K562 (cell line): ENCODE measurements at regions not wholly inside any gene's neighbourhood (a gene's known extent, or its start where the extent isn't known, plus 50 kb on each side); places are given as distances from the start of the nearest gene placed in this dataset.
"Not testable (repeated sequence)": the region's sequence is repeated elsewhere in the genome, so short reads cannot be mapped to it uniquely, and the experiment has no call there.

Experiments
- HDGF ChIP-seq: fragments of 450-650 bp; IDR thresholded peaks from 2 replicates; pipeline ENCODE4 v1.6.1; 2016
- HNRNPH1 ChIP-seq: fragments of 200-400 bp; formaldehyde crosslinking; optimal IDR thresholded peaks from 2 replicates; pipeline ENCODE3; 2017; ENCODE audit warnings: low read depth, mild to moderate bottlenecking, low read length, moderate library complexity
- RCOR1 ChIP-seq, 2 experiments: IDR thresholded peaks; 2 replicates each; pipeline ENCODE4 v1.6.1; 2012; ENCODE audit warnings: low read depth in 2 of 2, low read length in 2 of 2, borderline replicate concordance in 1 of 2, improper control_type of control experiment in 1 of 2
- SRF ChIP-seq, 2 experiments: fragments of 250-450, 450-650 bp in 1 of 2; sonication (Bioruptor Pico) in 1 of 2; sonication (generic) in 1 of 2; formaldehyde crosslinking; IDR thresholded peaks; 2 replicates each; pipeline versions ENCODE4 v1.5.0 to v1.5.1; 2020 to 2022; ENCODE audit warnings: mild to moderate bottlenecking in 1 of 2, missing genetic modification reagents in 1 of 2
- TCF7L2 ChIP-seq: fragments of 150-350 bp; IDR thresholded peaks from 2 replicates; pipeline ENCODE4 v1.6.1; 2016; ENCODE audit warnings: low read depth, mild to moderate bottlenecking, low read length, moderate library complexity
- ZNF24 ChIP-seq: fragments of 450-650 bp; IDR thresholded peaks from 2 replicates; pipeline ENCODE4 v1.6.1; 2016
- TF ChIP-seq, protein P1 (sequence below), 3 experiments: IDR thresholded peaks in 2 of 3; conservative IDR thresholded peaks in 1 of 3; 2 replicates each; pipeline ENCODE4 v1.5.1; 2011 to 2012; ENCODE audit warnings: low read length in 3 of 3, mild to moderate bottlenecking in 3 of 3, control low read depth in 2 of 3, improper control_type of control experiment in 1 of 3, inconsistent platforms in 1 of 3, low read depth in 1 of 3, mixed read lengths in 1 of 3, moderate library complexity in 1 of 3; ENCODE audit not compliant: insufficient read depth in 2 of 3
- TF ChIP-seq, protein P2 (sequence below): sonication (generic); formaldehyde crosslinking; IDR thresholded peaks from 2 replicates; pipeline ENCODE4 v1.8.0; 2022; ENCODE audit warnings: missing genetic modification reagents, mild to moderate bottlenecking, borderline replicate concordance
- TF ChIP-seq, protein P3 (sequence below): fragments of 450-650 bp; IDR thresholded peaks from 2 replicates; pipeline ENCODE4 v1.7.1; 2018; ENCODE audit warnings: mild to moderate bottlenecking, low read depth; ENCODE audit not compliant: partially characterized antibody

- not testable (repeated sequence) for TF ChIP-seq TCF7L2; RCOR1 (IDR thresholded peaks at IDR 0.05; ENCODE audit: borderline replicate concordance in 1 of 2, low read depth in 2 of 2, low read length in 2 of 2); ZNF24; HDGF; SRF (CRISPR knock-in tag; IDR thresholded peaks at IDR 0.05); HNRNPH1
- TF ChIP-seq, protein P1, sequence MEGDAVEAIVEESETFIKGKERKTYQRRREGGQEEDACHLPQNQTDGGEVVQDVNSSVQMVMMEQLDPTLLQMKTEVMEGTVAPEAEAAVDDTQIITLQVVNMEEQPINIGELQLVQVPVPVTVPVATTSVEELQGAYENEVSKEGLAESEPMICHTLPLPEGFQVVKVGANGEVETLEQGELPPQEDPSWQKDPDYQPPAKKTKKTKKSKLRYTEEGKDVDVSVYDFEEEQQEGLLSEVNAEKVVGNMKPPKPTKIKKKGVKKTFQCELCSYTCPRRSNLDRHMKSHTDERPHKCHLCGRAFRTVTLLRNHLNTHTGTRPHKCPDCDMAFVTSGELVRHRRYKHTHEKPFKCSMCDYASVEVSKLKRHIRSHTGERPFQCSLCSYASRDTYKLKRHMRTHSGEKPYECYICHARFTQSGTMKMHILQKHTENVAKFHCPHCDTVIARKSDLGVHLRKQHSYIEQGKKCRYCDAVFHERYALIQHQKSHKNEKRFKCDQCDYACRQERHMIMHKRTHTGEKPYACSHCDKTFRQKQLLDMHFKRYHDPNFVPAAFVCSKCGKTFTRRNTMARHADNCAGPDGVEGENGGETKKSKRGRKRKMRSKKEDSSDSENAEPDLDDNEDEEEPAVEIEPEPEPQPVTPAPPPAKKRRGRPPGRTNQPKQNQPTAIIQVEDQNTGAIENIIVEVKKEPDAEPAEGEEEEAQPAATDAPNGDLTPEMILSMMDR (IDR thresholded peaks at IDR 0.05 in 2 of 3, conservative IDR thresholded peaks at IDR 0.05 in 1 of 3; ENCODE audit: insufficient read depth in 2 of 3, low read depth in 1 of 3, low read length in 3 of 3), result not testable (repeated sequence)
- TF ChIP-seq, protein P2, sequence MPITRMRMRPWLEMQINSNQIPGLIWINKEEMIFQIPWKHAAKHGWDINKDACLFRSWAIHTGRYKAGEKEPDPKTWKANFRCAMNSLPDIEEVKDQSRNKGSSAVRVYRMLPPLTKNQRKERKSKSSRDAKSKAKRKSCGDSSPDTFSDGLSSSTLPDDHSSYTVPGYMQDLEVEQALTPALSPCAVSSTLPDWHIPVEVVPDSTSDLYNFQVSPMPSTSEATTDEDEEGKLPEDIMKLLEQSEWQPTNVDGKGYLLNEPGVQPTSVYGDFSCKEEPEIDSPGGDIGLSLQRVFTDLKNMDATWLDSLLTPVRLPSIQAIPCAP (CRISPR knock-in tag), result not testable (repeated sequence)
- TF ChIP-seq, protein P3, sequence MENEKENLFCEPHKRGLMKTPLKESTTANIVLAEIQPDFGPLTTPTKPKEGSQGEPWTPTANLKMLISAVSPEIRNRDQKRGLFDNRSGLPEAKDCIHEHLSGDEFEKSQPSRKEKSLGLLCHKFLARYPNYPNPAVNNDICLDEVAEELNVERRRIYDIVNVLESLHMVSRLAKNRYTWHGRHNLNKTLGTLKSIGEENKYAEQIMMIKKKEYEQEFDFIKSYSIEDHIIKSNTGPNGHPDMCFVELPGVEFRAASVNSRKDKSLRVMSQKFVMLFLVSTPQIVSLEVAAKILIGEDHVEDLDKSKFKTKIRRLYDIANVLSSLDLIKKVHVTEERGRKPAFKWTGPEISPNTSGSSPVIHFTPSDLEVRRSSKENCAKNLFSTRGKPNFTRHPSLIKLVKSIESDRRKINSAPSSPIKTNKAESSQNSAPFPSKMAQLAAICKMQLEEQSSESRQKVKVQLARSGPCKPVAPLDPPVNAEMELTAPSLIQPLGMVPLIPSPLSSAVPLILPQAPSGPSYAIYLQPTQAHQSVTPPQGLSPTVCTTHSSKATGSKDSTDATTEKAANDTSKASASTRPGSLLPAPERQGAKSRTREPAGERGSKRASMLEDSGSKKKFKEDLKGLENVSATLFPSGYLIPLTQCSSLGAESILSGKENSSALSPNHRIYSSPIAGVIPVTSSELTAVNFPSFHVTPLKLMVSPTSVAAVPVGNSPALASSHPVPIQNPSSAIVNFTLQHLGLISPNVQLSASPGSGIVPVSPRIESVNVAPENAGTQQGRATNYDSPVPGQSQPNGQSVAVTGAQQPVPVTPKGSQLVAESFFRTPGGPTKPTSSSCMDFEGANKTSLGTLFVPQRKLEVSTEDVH, result not testable (repeated sequence)
Measured at GRCh38 chr1:845641-846040, 78.1 kb upstream of the SAMD11 start.
